ENCODE measurements at regions not wholly inside any gene's neighbourhood (a gene's known extent, or its start where the extent isn't known, plus 50 kb on each side); places are given as distances from the start of the nearest gene placed in this dataset.

DNA sequence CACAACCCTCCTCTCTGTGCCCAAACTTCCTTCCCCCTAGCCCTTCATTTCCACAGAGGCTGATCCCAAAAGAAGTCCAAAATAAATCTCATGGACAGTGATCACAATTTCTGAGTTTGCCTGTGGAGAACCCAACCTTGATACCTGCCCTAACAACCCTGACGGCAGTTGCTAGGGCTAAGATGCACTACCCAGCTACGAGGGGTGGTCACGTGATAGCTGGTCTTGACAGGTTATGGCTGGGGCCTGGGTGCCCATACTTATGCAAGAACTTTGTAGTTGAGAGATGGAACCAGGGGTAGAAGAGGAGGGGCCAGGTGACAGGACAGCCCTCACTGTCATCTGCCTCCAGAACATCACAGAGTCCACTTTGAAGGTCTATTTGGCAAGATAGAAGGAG, 147.9 kb downstream of the AKAIN1 start:
- ATAC-seq = no peak
- no peak overlapping the region for H3K4me3 ChIP-seq
- no peak overlapping the region for H3K4me2 ChIP-seq
- no peaks in the 10 kb centered on the region for H3K9me3 ChIP-seq
- WGBS (ENCODE audit: missing lambda C conversion rate) = 0% methylated on average over 3 of the region's 3 CpGs
- DNase-seq (ENCODE audit: low read depth in 1 of 2, low spot score in 1 of 2) = no peak
- ChIA-PET POLR2A (no interaction called here), CTCF (interaction anchor here (0.6 to 1.5 kb wide), 3 partner anchors 9 to 864 kb away, joined by 3 to 6 read pairs (median 4); no protein-coding TSS in a partner anchor)
- H3K27ac ChIP-seq = no peak overlapping the region
- no peak for FAIRE-seq
- no peaks in the 10 kb centered on the region for H3K4me1 ChIP-seq
- TF ChIP-seq BHLHE40 (IDR thresholded peaks at IDR 0.05; ENCODE audit: low read depth, low read length) = no peak
- TF ChIP-seq FOSL2 (IDR thresholded peaks at IDR 0.05) = no peak
- TF ChIP-seq FOSL2 (CRISPR knock-in tag; IDR thresholded peaks at IDR 0.05) = no peak
- TF ChIP-seq NFE2L2 (conservative IDR thresholded peaks at IDR 0.05; ENCODE audit: low read length) = no peak
- no peak for TF ChIP-seq FOSB (CRISPR knock-in tag; IDR thresholded peaks at IDR 0.05)

DNA sequence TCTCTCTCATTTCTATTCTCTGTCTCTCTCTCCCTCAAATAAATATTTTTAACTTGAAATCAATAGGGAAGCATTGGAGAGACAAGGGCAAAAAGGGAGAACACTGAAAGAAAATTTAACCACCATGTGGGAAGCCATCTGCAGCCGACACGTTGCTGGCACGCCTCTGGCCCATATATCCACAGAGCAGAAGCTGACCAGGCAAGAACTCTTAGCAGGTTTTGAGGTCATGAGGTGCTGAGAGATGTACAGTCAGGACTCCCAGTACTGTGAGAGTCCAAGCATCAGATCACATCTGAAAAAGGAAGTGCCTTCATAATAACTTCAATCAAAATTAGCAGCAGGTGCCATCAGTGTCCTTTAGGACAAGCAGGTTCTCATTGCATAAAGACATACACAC, 156.6 kb downstream of the AKAIN1 start:
- CTCF ChIA-PET = no interaction called here
- DNase-seq (ENCODE audit: low read depth in 1 of 2, low spot score in 1 of 2) = no peak
- POLR2A ChIA-PET = no interaction called here
- Histone ChIP-seq H3K4me2 (no peak overlapping the region), H3K4me3 (no peak overlapping the region), H3K9me3 (no peaks in the 10 kb centered on the region), H3K27ac (no peak overlapping the region), H3K4me1 (no peaks in the 10 kb centered on the region)
- TF ChIP-seq RNF2 (IDR thresholded peaks at IDR 0.05; ENCODE audit: borderline replicate concordance, low read depth) (no peak), ZNF302 (CRISPR knock-in tag; IDR thresholded peaks at IDR 0.05) (no peak), RCOR1 (IDR thresholded peaks at IDR 0.05; ENCODE audit: low read depth, low read length) (no peak), USF2 (IDR thresholded peaks at IDR 0.05) (no peak), ELK1 (IDR thresholded peaks at IDR 0.05; ENCODE audit: low read depth, low read length) (no peak), HOXB5 (CRISPR knock-in tag; IDR thresholded peaks at IDR 0.05) (no peak), HMGXB4 (CRISPR knock-in tag; IDR thresholded peaks at IDR 0.05; ENCODE audit: borderline replicate concordance) (no peak), HES2 (IDR thresholded peaks at IDR 0.05) (no peak), CBX2 (IDR thresholded peaks at IDR 0.05; ENCODE audit: borderline replicate concordance, low read depth) (no peak), EHMT2 (IDR thresholded peaks at IDR 0.05; ENCODE audit: low read depth) (no peak), E2F6 (IDR thresholded peaks at IDR 0.05; ENCODE audit: borderline replicate concordance, low read depth) (no peak), BHLHE40 (IDR thresholded peaks at IDR 0.05; ENCODE audit: low read depth, low read length) (no peak), ATOH8 (CRISPR knock-in tag; IDR thresholded peaks at IDR 0.05; ENCODE audit: low read depth) (no peak), ZFP36 (IDR thresholded peaks at IDR 0.05; ENCODE audit: borderline replicate concordance, partially characterized antibody) (no peak), CHD4 (IDR thresholded peaks at IDR 0.05; ENCODE audit: borderline replicate concordance) (no peak), EP300 (IDR thresholded peaks at IDR 0.05) (no peak), MAZ (IDR thresholded peaks at IDR 0.05; ENCODE audit: borderline replicate concordance, low read depth, low read length) (no peak), EHF (CRISPR knock-in tag; IDR thresholded peaks at IDR 0.05) (no peak), PBX3 (IDR thresholded peaks at IDR 0.05) (no peak), CBX8 (IDR thresholded peaks at IDR 0.05) (no peak)
- no peak for FAIRE-seq
- WGBS (ENCODE audit: missing lambda C conversion rate) = 12% methylated on average over 3 of the region's 3 CpGs
- no peak for ATAC-seq

Measured in A549 (cell line).